ENCODE measurements at regions not wholly inside any gene's neighbourhood (a gene's known extent, or its start where the extent isn't known, plus 50 kb on each side); places are given as distances from the start of the nearest gene placed in this dataset.

DNA sequence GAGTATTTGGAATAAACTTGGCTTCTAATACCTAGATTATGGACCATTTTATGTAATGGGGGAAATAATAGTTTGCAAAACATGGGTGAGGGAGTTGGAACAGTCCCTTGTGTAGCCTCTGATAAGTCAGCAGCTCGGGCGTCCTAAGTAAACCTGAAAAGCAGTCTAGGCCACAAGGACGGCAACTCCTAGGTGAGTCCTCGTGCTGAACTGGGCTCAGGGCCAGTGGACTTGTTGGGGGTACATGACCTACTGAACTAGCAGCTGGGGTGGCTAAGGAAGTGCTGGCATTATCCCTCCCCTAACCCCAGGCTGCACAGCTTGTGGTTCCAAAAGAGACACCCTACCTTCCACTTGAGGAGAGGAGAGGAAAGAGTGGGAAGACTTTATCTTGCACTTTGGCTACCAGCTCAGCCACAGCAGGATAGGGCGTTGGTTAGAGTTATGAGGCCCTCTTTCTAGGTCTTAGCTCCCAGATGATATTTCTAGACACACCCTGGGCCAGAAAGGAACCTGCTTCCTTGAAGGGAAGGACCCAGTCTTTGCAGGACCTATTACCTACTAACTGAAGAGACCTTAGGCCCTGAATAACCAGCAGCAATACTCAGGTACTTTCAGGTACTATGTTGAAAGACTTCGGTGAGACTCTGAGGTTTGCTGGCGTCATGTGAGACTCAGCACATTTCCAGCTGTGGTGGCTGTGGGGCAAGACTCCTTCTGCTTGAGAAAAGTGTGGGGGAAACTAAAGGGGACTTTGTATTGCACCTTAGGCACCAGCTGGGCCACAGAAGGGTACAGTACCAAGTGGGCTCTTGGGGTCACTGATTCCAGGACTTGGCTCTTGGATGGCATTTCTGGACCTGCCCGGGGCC lies 71.0 kb downstream of the AQP4 start:
- DNase-seq = no peak

DNA sequence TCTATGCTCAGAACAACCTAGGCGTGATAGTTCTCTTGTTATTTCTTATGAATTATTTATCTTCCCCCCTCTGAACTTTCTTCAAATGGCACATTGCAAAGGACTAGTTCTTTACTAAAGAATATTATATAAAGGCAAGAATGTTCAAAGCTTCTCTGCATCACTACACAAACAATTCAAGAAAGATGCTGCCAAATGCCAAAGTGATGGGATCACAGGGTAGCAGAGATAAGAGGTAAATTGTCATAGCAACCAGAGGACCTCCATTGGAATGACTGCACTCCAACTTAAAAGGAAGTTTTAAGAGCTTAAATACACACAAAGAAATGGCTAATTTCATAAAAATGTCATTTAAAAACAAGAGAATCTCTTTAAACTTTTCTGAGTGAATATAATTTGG lies 72.8 kb downstream of the AQP4 start:
- no peak for DNase-seq

DNA sequence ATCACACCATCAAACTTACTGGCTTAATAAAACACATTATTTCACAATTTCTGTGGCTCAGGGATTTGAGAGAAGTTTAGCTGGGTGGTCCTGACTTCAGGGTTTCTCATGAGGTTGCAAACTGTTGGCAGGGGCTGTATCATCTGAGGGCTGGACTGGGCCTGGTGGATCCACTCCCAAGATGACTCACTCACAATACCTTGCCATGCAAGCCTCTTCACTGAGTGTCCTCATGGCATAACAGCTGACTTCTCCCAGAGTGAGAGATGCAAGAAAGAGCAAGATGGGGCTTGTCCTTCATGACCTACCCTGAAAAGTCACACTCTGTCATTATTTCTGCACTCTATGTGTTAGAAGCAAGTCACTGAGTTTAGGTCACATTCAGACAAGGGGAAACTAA lies 73.8 kb downstream of the AQP4 start:
- DNase-seq = no peak

DNA sequence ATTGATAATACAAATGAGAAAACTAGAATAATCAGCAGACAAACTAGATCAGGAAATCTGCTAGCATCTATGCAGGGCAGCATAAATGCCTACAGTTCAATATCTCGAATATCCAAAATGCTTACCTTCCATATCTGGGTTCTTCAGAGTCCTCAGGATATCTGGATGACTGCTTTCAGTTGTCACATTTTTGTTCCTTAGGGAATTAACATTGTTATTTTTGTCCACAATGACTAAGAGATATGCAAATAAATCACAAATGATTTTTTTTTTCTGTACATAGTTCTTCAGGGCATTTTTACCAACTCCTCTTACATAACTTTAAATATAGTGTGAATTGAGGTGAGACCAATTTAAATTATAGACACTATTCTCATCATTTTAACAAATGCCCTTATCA lies 80.9 kb downstream of the AQP4 start:
- no peak for DNase-seq

DNA sequence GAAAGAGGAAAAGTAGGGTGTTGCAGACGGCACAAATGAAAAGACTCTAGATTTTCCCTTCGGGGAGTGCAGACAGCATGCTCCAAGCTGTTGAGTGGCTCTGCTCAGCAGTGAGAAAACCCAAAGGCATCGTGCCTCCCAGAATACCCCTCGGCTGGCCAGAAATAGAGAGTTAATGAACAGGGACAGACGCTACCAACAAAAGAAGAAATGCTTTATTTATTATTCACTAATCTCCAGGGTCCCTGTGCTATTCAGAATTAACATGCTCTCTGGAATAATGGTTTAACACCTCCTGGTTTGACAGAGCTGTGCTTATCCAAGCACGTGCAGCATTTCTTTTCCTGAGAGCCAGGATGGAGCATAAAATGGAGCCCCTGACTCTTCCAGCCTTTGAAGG lies 82.3 kb downstream of the AQP4 start:
- DNase-seq = no peak

DNA sequence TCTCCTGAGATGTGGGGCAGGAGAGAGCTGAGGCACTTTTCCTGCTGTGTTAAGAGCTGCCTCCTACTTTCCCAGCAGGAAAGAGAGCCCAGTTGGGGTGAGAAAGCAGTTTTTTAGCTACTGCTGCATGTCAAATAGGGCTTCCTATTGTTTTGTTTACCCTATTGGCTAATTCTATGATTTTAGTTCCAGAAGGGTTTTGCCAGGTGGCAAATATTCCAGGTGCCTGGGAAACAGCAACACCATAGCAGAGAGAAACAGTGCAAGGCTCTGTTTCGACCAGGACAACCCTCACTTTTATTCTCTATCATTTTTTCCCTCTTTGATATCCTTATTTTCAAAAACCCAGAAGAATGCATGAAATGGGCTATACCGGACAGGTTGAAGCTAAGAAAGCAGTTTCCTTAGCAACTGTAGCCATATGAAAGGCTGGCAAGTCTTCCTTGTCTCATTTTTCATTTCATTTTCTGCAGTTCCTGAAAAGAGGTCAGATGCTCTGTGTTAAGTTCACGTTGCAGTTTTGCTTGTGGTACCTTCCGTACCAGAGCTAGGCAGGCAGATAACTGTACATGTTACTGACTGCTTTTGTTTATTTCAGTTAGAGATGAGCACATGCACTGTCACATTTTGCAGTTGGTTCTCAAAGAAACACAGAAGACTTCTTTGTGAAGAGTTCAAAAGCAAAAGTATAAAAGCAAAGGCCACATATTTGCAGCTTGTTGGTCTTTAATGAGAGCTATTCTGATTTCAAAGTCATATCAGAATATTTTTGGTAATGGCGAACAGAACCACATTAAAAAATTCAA lies 84.8 kb downstream of the AQP4 start:
- no peak for DNase-seq

DNA sequence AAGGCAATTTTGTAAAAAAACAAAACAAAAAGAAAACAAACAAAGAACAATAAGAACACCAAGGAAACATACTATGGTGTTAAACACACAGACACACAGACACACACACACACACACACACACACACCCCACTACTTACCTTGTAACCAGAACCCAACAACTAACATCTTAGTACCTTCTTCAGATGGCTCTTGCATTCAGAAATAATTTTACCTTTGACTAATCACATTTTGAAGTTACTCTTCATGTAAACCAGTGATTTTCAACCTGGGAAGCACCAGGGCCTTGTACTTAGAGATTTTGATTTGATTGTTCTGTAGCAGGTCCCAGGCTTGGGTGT lies 87.5 kb downstream of the AQP4 start:
- no peak for DNase-seq

DNA sequence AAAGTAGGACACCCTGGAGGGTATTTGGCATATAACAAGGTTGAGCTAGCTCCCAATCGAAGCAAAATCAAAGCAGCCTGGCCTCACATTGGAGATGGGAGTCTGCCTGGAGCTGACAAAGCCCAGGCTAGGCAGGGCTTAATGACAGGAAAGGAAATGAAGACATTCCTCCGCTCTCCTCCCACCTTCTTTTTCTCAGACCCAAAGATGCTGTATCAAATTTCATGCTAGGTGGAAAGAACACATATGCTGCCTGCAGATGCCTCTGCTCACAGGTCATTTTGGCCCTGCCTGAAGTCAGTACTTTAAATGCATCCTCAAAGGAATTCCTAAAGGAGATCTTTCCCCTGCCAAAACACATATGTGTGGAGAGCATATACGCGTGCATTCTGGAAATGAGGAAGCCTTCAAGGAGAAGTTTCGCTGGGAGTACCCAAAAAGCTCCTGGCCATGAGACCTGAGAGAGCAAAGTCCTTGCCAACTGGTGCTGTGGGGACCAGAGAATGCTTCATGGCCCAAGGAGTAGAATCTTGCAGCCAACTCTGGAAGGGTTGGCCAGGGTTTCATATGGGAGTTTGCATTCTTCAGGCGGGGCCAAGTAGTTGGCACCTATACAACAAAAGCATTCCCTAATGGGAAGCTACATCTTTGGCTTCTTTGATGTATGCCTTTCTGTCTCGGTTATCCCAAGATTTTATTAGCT lies 88.0 kb downstream of the AQP4 start:
- no peak for DNase-seq

DNA sequence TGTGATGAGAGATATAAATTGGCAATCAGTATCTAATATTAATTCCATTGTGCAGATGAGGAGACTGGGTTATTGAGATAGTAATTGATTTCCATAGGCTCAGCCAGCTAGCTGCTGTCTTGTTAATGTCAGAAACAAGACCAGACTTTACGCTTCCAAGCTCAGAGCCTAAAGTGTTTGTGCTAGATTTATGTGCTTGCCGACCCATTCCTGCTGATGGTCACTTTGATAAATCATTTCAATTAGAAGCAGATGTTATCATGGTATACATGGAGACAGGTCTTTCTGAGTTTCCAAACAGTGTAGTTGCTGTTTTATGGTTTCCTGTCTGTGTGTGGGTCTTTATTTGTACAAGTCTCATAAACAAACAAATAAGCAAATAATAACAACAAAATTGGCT lies 92.8 kb downstream of the AQP4 start:
- DNase-seq = no peak

DNA sequence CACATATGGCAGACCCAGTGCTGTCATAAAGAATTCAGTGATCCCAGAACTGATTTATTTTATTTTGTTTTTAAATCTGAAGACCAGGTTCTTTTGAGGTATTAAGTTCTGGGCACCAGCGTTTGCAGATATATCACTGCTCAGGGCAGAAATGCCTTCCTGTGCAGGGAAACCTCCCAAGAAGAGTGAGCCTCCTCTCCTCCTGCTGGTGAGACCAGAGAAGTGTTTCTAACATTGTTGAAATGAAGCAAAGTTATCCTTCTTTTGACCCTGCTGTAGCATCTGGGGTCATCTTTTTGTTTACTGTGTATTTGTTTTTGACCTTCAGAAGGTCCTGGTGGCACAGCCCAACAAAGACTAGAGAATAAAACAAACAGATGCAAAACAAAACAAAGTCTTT lies 94.0 kb downstream of the AQP4 start:
- no peak for DNase-seq

DNA sequence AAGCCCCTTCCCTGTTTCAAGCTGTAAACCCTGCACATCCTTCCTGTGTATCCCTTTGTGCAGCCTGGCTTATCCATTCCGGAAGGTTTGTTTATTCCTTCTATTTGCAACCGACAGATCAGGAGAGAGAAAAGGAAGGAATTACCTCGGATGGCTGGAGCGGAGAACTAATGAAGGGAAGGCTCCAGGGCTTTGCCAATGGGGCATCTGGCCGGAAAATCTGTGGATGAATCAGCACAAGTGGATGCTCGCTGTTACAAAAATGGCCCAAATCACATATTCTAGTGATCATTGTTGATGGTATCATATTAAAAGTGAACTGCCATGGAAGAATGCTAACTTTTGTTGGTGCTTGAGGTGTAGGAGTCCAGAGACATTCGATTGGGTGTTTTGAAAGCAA lies 97.1 kb downstream of the AQP4 start:
- DNase-seq = no peak

DNA sequence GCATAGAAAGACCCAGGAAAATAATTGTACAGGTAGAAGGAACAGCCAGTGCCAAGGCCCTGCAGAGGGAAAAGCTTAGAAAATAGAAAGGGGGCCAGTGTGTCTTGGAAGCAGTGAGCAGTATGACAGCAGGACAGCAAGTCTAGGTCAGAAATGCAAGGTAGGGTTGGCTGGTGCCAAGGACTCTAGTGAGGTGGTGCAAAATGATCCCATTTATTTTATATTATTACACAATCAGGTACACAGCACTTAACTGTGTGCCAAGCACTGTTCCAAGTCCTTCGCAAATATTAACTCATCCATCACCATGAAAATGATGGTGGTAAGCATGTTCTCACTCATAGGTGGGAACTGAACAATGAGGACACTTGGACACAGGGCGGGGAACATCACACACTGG lies 100.0 kb downstream of the AQP4 start:
- no peak for DNase-seq

DNA sequence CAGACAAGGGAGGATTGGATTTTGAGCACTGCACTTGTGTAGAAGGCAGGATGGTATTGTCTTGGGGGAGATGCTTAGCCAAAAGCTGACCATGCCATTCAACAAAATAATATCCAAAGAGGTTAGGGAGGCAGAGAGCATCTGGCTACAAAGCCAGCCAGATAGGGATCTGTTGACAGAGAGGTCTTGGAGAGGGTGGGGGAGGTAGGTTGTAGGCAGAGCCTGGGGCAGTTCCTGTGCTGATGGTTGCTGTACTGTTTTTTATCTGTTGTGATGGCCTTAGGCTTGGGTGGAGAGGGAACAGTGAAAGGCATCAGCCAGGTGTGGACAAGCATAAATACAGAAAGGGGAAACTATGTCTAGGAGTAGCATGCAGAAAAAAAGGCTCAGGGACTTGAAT lies 100.9 kb downstream of the AQP4 start:
- DNase-seq = no peak

DNA sequence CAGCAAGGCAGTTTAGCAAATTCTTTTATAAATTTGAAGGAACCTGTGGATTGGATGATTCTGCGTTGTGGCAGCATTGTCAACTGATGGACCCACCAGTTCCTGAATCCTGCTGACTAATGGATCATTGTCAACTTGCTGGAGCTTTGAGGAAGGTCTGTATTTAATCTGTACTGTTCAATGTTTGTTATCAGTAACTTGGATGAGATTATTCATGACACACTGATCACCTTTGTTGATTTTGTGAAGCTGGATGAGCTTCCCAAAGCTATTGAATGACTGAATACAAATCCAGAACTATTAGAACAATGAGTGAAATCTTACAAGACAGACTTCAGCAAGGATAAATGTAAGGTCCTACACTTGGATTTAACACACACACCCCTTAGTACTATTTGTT lies 101.3 kb downstream of the AQP4 start:
- no peak for DNase-seq

DNA sequence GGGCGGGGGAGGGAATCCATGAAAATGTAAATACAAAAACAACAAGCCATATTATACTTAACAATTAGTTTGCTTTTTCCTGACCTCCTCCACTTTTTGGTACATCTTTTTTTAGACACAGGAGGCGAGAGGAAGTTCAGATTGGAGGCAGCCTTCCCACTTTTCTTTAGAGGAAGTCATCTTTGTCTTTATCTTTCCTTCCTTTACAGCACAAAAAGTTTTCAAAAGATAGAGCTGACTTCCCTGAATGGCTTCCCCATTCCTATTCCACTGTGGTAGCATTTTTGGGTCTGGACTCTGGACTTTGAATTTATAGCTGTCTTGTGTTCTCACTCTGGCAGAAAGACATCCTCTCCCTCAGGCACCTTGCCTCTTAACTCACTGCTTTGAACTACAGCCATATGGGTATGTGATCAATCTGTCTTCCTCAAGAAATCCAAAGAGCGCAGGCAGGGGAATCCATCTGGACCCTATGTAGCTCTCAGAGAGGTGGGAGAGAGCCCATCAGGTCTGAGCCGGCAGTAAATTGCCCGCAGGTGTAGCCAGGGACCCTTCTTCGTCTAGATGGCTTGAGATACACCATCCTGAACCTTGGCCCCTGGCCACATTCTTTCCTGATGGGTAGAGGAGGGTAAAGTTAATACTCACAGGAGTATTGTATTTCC lies 101.9 kb downstream of the AQP4 start:
- DNase-seq = no peak

DNA sequence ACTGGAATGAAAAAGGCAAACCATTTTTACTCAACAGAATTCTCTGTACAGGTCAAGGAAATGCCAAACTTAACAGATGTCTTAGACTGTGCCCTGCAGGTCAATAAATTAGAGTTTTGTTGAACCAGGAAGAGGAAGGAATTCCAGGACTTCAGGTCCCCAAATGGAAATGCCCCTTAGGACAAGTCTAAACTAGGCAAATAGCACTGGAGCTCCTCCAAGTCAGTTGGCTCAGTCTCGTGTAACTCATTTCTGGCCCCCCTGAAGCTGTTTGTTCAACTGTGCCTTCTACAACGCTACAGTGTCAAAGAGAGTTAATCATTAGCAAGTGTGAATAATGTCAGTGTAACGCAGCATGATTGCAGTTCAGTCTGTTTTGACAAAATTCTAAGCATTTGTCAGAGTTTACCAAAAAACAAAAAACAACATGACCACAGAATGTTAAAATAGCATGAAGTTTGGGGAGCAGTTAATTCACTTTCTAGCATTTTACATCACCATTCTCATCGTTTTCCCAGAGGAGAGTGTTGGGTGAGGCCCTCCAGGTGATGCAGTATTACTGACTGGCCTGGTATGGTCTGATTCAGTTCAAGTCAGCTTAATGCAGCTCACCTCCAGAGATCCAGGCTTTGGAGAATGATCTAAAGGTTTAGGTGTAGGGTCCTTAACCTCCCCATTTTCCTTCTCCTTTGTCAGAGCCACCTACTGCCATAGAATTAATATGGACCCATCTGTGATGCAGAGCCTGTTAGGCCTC lies 108.1 kb downstream of the AQP4 start:
- DNase-seq = no peak

DNA sequence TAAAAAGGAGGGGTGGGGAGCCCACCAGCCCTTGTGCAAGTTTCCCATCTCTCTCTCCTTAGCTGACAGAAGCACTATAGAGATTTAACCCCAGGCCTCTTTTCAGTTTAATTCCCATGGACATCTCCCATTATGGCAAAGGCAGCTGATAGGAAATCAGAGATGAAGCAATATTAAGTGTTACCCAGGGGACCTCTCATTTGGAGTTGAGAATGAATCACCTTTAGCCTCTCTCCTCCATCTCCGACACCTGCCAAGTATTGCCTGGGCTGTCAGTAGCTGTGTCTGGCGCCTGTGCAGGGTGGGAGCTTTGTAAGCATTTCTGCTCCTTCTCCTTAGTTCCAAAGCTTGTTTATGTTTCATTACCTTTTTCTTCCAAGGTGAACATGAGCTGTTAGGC lies 109.0 kb downstream of the AQP4 start:
- no peak for DNase-seq

DNA sequence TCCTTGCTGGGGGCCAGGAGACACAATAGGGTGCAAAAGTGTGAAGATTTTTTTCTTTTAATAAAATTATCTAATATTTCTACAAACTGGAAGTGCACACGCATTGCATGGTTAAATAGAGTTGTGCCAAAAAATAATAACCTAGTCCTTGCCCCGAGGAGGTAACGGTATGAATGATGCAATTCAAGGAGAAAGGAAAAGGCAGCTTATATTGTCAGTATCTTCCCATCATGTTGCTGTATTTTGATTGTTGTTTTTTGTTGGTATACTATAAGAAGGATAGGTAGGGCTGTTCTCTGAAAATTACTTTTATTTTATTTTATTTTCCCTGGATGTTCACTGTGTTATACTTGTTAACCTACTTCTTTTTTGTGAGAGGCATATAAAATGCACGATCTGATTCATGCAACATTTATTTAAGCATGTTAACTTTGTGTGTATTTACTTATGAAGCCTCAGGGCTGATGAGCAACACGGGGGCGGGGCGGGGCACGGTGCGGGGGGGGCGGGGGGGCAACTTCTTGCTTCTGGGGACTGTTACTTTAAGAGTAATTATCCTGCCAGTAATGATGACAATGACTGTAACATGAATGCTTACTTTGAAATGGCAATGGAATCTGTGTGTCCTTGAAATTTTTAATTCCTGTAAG lies 118.6 kb downstream of the AQP4 start:
- DNase-seq = no peak

DNA sequence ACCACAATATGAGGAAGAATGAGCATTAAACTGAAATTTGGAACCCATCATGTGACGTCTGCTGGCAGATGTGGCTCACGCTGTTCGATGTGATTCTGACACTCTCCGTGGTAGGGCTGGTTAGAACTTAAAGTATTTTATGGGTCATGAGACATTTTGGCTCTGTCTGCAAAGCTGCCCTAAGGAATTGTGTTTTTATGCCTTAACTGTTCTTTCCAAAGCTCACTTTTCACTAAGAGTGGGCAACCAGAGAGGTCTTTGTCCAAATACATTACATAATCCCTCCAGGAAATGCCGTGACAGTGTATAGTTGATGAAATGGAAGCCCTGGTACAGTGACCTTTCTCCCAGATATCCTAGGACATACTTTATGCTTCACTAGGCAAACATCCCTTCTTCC lies 119.1 kb downstream of the AQP4 start:
- no peak for DNase-seq

DNA sequence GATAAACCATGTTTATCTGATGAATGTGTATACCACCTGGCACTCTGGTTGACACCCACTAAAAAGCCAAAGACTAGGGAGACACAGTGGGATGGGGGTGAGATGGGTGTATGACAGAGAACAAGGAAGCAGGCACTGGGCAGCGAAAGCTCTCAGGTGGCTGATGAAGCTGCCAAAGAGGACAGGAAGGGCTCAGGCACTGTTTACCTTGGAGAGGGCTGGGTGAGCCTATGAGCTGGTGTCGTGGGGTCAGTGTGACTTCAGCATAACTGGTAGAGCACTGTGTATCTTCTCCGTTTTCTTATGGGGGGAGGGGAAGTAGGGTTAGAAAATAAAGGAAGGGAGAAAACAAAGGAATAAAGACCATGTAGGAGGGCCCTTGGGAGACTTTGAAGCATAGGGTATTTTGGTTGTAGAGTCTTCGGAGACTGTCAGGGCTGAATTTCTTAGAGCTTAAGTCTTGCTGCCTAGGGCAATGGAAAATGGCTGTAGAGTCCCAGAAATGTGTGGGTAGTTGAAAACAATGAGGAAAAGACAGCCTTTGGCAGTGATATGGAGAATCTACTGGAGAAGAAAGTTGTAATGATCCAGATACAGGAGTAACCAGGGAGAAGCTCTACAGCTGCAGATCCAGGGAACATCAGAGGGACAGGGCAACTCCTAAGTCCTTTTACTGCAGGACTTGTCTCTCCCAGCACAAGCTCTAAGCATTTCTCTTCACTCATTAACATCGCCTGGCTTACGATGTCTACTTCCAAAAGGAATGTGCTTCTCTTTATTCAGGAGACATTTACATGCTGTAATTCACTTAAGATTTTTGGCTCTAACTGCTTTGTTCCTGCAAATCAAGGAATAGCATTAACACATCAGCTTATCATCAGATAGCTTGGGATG lies 120.0 kb downstream of the AQP4 start:
- DNase-seq = no peak

DNA sequence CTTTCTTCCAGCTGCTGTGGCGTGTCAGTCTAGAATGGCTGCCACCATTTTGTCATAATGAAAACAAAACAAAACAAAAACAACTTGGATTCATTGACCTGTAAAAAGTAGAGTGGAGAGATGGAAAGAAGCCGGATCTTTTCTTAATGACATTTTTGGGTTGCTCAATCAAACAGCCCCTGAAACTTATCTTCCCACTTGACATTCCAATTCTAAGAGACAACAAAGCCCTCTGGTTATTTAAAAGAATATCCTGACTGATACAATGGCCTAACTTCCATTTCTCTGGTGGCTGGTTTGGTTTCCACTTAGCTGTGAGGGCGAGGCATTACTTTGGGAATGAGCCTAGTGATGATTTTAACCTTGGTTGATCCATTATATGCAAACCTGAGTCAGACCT lies 123.7 kb downstream of the AQP4 start:
- no peak for DNase-seq

All from activated CD4-positive, alpha-beta T cell treated with anti-CD3 and anti-CD28 coated beads, Interleukin-2, Interleukin-6, amounts not matched to agents 100 ng/mL and 50 ng/mL, durations not matched to agents 16 hours and 8 hours (primary cell).